Natural killer cell treated with Interleukin-12 subunit alpha and Interleukin-12 subunit beta and Interleukin-15 and Interleukin-18, amount 100 ng/mL, for 72 hours (primary cell): ENCODE measurements at regions not wholly inside any gene's neighbourhood (a gene's known extent, or its start where the extent isn't known, plus 50 kb on each side); places are given as distances from the start of the nearest gene placed in this dataset.
"Not testable (repeated sequence)": the region's sequence is repeated elsewhere in the genome, so short reads cannot be mapped to it uniquely, and the experiment has no call there.

Source experiments
- ATAC-seq, 2 donors: fragments of 150-1000 bp; cut with Tn5 transposase in 1 of 2; sonication (Bioruptor Pico), chemical (Tn5 transposase) in 1 of 2; 2 replicates each; pipeline ENCODE4 v1.10.0; 2021
- DNase-seq: peaks from one replicate; pipeline ENCODE4 v3.0.0; 2022; ENCODE audit warnings: low spot score
- H3K27ac Mint-ChIP-seq, 2 donors: 1 replicate in 1 of 2; 2 replicates in 1 of 2; pipeline ENCODE4 v1.8.0; 2022; ENCODE audit warnings: mixed read lengths in 2 of 2, mild to moderate bottlenecking in 1 of 2, moderate library complexity in 1 of 2
- H3K27me3 Mint-ChIP-seq, 2 donors: 1 replicate in 1 of 2; 2 replicates in 1 of 2; pipeline ENCODE4 v1.8.0; 2022; ENCODE audit warnings: mixed read lengths in 2 of 2
- H3K36me3 Mint-ChIP-seq: one replicate; pipeline ENCODE4 v1.8.0; 2022; ENCODE audit warnings: mixed read lengths
- H3K4me1 Mint-ChIP-seq, 2 donors: 1 replicate in 1 of 2; 2 replicates in 1 of 2; pipeline ENCODE4 v1.8.0; 2022; ENCODE audit warnings: low read depth in 2 of 2, mixed read lengths in 2 of 2, mild to moderate bottlenecking in 1 of 2
- H3K4me3 Mint-ChIP-seq: one replicate; pipeline ENCODE4 v1.8.0; 2022; ENCODE audit warnings: mixed read lengths
- H3K9me3 Mint-ChIP-seq: 2 replicates; pipeline ENCODE4 v1.8.0; 2022; ENCODE audit warnings: mixed read lengths

GRCh38 chr12:30323008-30323407 lies 372.7 kb downstream of the IPO8 start:
- Mint-ChIP-seq H3K4me1 (no peaks in the 10 kb centered on the region), H3K4me3 (no peak overlapping the region), H3K27me3 (no peaks in the 10 kb centered on the region), H3K36me3 (no peaks in the 10 kb centered on the region), H3K27ac (no peak overlapping the region), H3K9me3 (peaks cover 7% of the 10 kb centered on the region)
- ATAC-seq: no peak
- DNase-seq: no peak

- Mint-ChIP-seq H3K9me3 (peaks cover 8% of the 10 kb centered on the region), H3K36me3 (no peaks in the 10 kb centered on the region), H3K4me1 (no peaks in the 10 kb centered on the region), H3K4me3 (no peak overlapping the region), H3K27ac (no peak overlapping the region), H3K27me3 (no peaks in the 10 kb centered on the region)
- DNase-seq: no peak
- no peak for ATAC-seq
These were observed 375.1 kb downstream of the IPO8 start for GRCh38 chr12:30320561-30320960.

DNA sequence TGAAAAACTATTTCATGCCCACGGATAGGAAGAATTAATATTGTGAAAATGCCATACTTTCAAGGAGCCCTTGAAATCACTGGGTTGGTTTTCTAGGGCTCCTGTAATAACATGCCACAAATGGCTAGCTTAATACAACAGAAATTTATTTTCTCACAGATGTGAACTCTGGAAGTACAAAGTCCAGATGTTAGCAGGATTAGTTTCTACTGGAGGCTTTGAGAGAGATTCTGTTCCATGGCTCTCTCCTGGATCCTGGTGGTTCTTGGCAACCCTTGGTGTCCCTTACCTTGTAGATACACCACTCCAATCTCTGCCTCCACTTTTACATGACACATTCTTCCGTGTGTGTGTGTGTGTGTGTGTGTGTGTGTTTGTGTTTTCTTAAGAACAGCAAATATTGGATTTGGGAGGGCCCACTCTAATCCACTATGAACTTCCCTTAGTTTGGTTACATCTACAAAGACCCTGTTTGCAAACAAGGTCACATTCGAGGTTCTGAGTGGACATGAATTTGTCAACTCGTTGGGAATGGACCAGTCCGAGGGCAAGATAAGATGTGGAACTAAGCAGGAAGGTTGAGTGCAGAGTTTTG lies 381.1 kb downstream of the IPO8 start:
- Mint-ChIP-seq H3K36me3 (no peaks in the 10 kb centered on the region), H3K4me1 (no peaks in the 10 kb centered on the region), H3K27ac (no peak overlapping the region), H3K27me3 (no peaks in the 10 kb centered on the region), H3K9me3 (peaks cover 17% of the 10 kb centered on the region), H3K4me3 (no peak overlapping the region)
- ATAC-seq (no peak), DNase-seq (no peak)

GRCh38 chr12:30308010-30308717 lies 387.5 kb downstream of the IPO8 start:
- no peak for DNase-seq
- no peak overlapping the region for H3K27ac Mint-ChIP-seq
- H3K27me3 Mint-ChIP-seq: no peaks in the 10 kb centered on the region
- no peaks in the 10 kb centered on the region for H3K36me3 Mint-ChIP-seq
- H3K9me3 Mint-ChIP-seq: peaks cover 23% of the 10 kb centered on the region
- no peaks in the 10 kb centered on the region for H3K4me1 Mint-ChIP-seq
- ATAC-seq: no peak
- no peak overlapping the region for H3K4me3 Mint-ChIP-seq

GRCh38 chr12:30304528-30304927 lies 391.1 kb downstream of the IPO8 start:
- ATAC-seq (no peak), DNase-seq (no peak)
- H3K27me3 Mint-ChIP-seq: no peaks in the 10 kb centered on the region
- H3K27ac Mint-ChIP-seq: no peak overlapping the region
- H3K4me1 Mint-ChIP-seq: no peaks in the 10 kb centered on the region
- H3K4me3 Mint-ChIP-seq: no peak overlapping the region
- peaks cover 9% of the 10 kb centered on the region for H3K9me3 Mint-ChIP-seq
- H3K36me3 Mint-ChIP-seq: no peaks in the 10 kb centered on the region

GRCh38 chr12:30301291-30301690 lies 394.4 kb downstream of the IPO8 start:
- Mint-ChIP-seq H3K9me3 (peaks cover 12% of the 10 kb centered on the region), H3K36me3 (no peaks in the 10 kb centered on the region), H3K4me1 (no peaks in the 10 kb centered on the region), H3K4me3 (no peak overlapping the region), H3K27me3 (no peaks in the 10 kb centered on the region), H3K27ac (no peak overlapping the region)
- ATAC-seq (no peak), DNase-seq (no peak)

DNA sequence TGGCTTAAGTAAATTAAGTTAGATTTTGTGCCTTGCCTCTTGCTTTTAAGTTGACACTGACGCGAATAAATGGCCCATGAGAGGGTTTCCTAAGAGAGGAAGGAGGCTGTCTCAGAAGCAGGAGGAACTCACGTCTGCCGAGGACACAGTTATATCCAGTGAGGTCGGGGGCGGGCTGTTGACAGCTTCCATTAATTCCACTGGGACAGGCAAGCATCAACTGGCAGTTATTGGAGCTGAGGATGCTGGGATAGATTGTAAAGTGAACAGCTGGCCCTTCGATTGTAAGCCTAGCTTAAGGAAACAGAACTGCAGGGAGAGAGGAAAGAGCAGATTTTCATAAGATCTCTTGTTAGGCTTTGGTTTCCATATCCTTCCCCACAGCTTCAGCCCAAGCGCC lies 399.2 kb downstream of the IPO8 start:
- no peak overlapping the region for H3K27ac Mint-ChIP-seq
- no peaks in the 10 kb centered on the region for H3K27me3 Mint-ChIP-seq
- H3K36me3 Mint-ChIP-seq: no peaks in the 10 kb centered on the region
- H3K4me3 Mint-ChIP-seq: no peak overlapping the region
- peaks cover 11% of the 10 kb centered on the region for H3K9me3 Mint-ChIP-seq
- ATAC-seq (no peak), DNase-seq (no peak)
- no peaks in the 10 kb centered on the region for H3K4me1 Mint-ChIP-seq

DNA sequence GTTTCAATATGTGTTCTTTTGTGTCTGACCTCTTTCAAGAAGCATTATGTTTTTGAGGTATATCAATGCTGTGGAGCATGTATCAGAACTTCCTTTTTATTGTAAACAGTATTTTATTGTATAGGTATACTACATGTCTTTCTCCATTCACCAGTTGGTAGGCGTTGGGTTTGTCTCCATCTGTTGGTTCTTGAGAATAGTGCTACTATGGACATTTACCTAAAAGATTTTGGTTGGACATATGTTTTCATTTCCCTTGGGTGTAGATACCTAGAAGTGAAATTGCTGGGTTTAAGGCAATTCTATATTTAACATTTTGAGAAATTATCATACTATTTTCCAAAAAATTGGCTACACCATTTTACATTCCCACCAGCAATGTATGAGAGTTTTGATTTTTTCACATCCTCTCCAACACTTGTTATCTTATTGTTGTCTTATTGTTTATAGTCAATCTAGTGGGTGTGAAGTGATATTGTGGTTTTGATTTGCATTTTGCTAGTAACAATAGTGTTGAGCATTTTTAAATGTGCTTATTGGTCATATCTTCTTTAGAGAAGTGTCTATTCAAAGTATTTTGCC lies 409.2 kb downstream of the IPO8 start:
- peaks cover 8% of the 10 kb centered on the region for H3K9me3 Mint-ChIP-seq
- DNase-seq: no peak
- H3K4me3 Mint-ChIP-seq: no peak overlapping the region
- no peaks in the 10 kb centered on the region for H3K4me1 Mint-ChIP-seq
- ATAC-seq: no peak
- H3K27ac Mint-ChIP-seq: no peak overlapping the region
- H3K36me3 Mint-ChIP-seq: no peaks in the 10 kb centered on the region
- peaks cover 0 to 2% of the 10 kb centered on the region in 2 donors for H3K27me3 Mint-ChIP-seq

DNA sequence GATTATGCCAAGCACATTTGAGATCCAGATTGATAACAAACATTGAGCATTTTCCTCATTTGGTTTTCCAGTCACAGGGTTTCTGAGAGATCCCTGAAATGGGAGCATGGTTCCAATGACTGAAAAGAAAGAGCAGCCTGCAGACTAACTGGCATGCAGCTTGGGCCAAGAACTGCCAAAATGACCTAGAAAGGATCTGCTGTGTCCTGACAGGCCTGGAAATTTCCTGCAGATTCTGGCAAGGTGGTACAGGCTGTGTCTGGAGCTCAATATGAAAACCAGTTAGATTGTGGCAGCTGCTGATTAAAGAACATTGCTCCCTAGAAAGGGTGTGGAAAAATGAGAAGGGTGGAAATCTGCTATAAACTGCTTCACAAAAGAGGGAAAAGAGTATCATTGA lies 417.3 kb downstream of the IPO8 start:
- DNase-seq: no peak
- Mint-ChIP-seq H3K4me3 (no peak overlapping the region), H3K9me3 (peaks cover 7% of the 10 kb centered on the region), H3K27me3 (no peaks in the 10 kb centered on the region), H3K36me3 (peaks cover 3% of the 10 kb centered on the region), H3K4me1 (no peaks in the 10 kb centered on the region), H3K27ac (no peak overlapping the region)
- ATAC-seq: no peak

GRCh38 chr12:30272515-30272914 lies 423.2 kb downstream of the IPO8 start:
- DNase-seq, H3K4me1 Mint-ChIP-seq, H3K27ac Mint-ChIP-seq, H3K4me3 Mint-ChIP-seq, H3K36me3 Mint-ChIP-seq, H3K9me3 Mint-ChIP-seq, ATAC-seq, H3K27me3 Mint-ChIP-seq: not testable (repeated sequence)

GRCh38 chr12:30269496-30269895 lies 426.2 kb downstream of the IPO8 start:
- peaks cover 8% of the 10 kb centered on the region for H3K36me3 Mint-ChIP-seq
- peaks cover 9% of the 10 kb centered on the region for H3K9me3 Mint-ChIP-seq
- H3K27me3 Mint-ChIP-seq: no peaks in the 10 kb centered on the region
- ATAC-seq: no peak
- no peak for DNase-seq
- no peaks in the 10 kb centered on the region for H3K4me1 Mint-ChIP-seq
- no peak overlapping the region for H3K4me3 Mint-ChIP-seq
- H3K27ac Mint-ChIP-seq: no peak overlapping the region

DNA sequence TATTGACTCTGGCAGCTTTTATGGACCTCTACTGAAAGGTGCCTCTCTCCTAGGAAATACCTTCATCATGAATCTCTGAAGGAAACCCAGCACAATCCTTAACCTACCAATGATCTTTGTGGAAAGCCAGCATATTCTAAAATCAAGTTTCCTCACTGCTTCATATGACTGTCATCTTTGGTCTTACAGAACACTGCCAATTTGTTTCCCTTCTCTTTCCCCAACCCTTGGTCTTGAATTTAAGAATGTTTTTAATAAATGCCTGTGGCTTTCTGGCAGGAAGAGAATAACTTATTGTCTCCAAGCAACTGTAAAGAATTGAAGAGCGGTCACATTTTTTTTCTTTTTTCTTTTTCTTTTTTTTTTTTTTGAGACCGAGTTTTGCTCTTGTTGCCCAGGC lies 427.6 kb downstream of the IPO8 start:
- peaks cover 2% of the 10 kb centered on the region for H3K36me3 Mint-ChIP-seq
- no peak for ATAC-seq
- no peaks in the 10 kb centered on the region for H3K27me3 Mint-ChIP-seq

DNA sequence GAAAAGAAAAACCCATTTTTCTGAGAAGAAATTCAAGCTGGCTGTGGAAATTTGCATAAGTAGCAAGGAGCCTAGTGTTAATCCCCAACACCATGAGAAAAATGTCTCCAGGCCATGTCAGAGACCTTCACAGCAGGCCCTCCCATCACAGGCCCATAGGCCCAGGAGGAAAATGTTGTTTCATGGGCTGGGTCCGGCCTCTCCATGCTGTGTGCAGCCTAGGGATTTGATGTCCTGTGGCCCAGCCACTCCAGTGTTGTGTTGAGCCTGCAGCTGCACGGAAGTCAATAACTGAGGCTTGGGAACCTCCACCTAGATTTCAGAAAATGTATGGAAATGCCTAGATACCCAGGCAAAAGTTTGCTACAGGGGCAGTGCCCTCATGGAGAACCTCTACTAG lies 432.2 kb downstream of the IPO8 start:
- Mint-ChIP-seq H3K4me1 (no peaks in the 10 kb centered on the region), H3K4me3 (no peak overlapping the region)
- ATAC-seq: no peak

More for the DNA sequence above, 427.6 kb downstream of the IPO8 start:
- DNase-seq: no peak
- no peak overlapping the region for H3K4me3 Mint-ChIP-seq
- H3K4me1 Mint-ChIP-seq: no peaks in the 10 kb centered on the region
- H3K9me3 Mint-ChIP-seq: peaks cover 4% of the 10 kb centered on the region
- no peak overlapping the region for H3K27ac Mint-ChIP-seq

DNA sequence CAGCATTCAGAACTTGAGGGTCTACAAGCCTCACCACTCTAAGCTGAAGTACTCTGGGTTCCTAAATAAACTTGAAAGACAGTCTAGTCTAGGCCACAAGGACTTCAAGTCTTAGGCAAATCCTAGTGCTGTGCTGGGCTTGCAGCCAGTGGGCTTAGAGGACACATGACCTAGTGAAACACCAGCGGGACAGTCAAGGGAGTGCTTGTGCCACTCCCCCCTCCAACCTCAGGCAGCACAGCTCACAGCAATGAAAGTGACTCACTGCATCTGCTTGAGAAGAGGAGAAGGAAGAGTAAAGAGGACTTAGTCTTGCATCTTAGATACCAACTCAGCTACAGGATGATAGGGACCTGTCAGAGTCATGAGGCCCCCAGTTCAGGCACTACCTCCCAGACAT lies 438.1 kb downstream of the IPO8 start:
- H3K27me3 Mint-ChIP-seq: no peaks in the 10 kb centered on the region
- no peak for ATAC-seq

More for the DNA sequence above, 432.2 kb downstream of the IPO8 start:
- Mint-ChIP-seq H3K9me3 (peaks cover 14% of the 10 kb centered on the region), H3K27ac (no peak overlapping the region), H3K27me3 (no peaks in the 10 kb centered on the region), H3K36me3 (no peaks in the 10 kb centered on the region)
- DNase-seq: no peak

More for the DNA sequence above, 438.1 kb downstream of the IPO8 start:
- no peaks in the 10 kb centered on the region for H3K4me1 Mint-ChIP-seq
- no peak for DNase-seq
- no peak overlapping the region for H3K4me3 Mint-ChIP-seq
- H3K27ac Mint-ChIP-seq: no peak overlapping the region
- peaks cover 7% of the 10 kb centered on the region for H3K9me3 Mint-ChIP-seq
- H3K36me3 Mint-ChIP-seq: no peaks in the 10 kb centered on the region
